ENCODE measurements at regions not wholly inside any gene's neighbourhood (a gene's known extent, or its start where the extent isn't known, plus 50 kb on each side); places are given as distances from the start of the nearest gene placed in this dataset.

- H3K36me3 ChIP-seq: no peaks in the 10 kb centered on the region
- no peak for TF ChIP-seq POLR2A (IDR thresholded peaks at IDR 0.05)
- whole genome bisulfite sequencing: 77% methylated on average over 3 of the region's 3 CpGs
- no peak overlapping the region for H3K27ac ChIP-seq
- no peak overlapping the region for H3K4me3 ChIP-seq
- H3K4me1 ChIP-seq (replicated peaks): no peaks in the 10 kb centered on the region
- H3K9me3 ChIP-seq: no peaks in the 10 kb centered on the region
- no peak for DNase-seq (ENCODE audit: low spot score)
- intact Hi-C loops (cut with DNase I): no loop called here
- H3K27me3 ChIP-seq (replicated peaks; ENCODE audit: insufficient read depth): no peaks in the 10 kb centered on the region
These were observed 178.5 kb upstream of the EGFLAM start for GRCh38 chr5:38079620-38080402.

GRCh38 chr5:38078161-38078560 lies 180.2 kb upstream of the EGFLAM start:
- 63% methylated on average over 3 of the region's 3 CpGs for WGBS
- H3K4me3 ChIP-seq: no peak overlapping the region
- H3K27me3 ChIP-seq (replicated peaks; ENCODE audit: insufficient read depth): no peaks in the 10 kb centered on the region
- H3K4me1 ChIP-seq (replicated peaks): no peaks in the 10 kb centered on the region
- DNase-seq (ENCODE audit: low spot score): no peak
- intact Hi-C loops (cut with DNase I): no loop called here
- TF ChIP-seq POLR2AphosphoS5 (IDR thresholded peaks at IDR 0.05) (no peak), POLR2A (IDR thresholded peaks at IDR 0.05) (no peak), CTCF (IDR thresholded peaks at IDR 0.05) (no peak)
- H3K36me3 ChIP-seq: no peaks in the 10 kb centered on the region
- H3K27ac ChIP-seq: no peak overlapping the region
- no peaks in the 10 kb centered on the region for H3K9me3 ChIP-seq

GRCh38 chr5:38077652-38078051 lies 180.7 kb upstream of the EGFLAM start:
- H3K27ac ChIP-seq: no peak overlapping the region
- H3K4me1 ChIP-seq (replicated peaks): no peaks in the 10 kb centered on the region
- 88% methylated on average over 1 of the region's 1 CpG for WGBS
- H3K9me3 ChIP-seq: no peaks in the 10 kb centered on the region
- intact Hi-C loops (cut with DNase I): no loop called here
- TF ChIP-seq POLR2AphosphoS5 (IDR thresholded peaks at IDR 0.05): no peak
- no peak for TF ChIP-seq POLR2A (IDR thresholded peaks at IDR 0.05)
- TF ChIP-seq CTCF (IDR thresholded peaks at IDR 0.05): no peak
- DNase-seq (ENCODE audit: low spot score): no peak
- H3K36me3 ChIP-seq: no peaks in the 10 kb centered on the region
- no peak overlapping the region for H3K4me3 ChIP-seq
- no peaks in the 10 kb centered on the region for H3K27me3 ChIP-seq (replicated peaks; ENCODE audit: insufficient read depth)

- Histone ChIP-seq H3K27me3 (replicated peaks; ENCODE audit: insufficient read depth) (no peaks in the 10 kb centered on the region), H3K27ac (no peak overlapping the region), H3K4me1 (replicated peaks) (no peaks in the 10 kb centered on the region), H3K9me3 (no peaks in the 10 kb centered on the region), H3K4me3 (no peak overlapping the region), H3K36me3 (no peaks in the 10 kb centered on the region)
- TF ChIP-seq POLR2A (IDR thresholded peaks at IDR 0.05): no peak
- TF ChIP-seq POLR2AphosphoS5 (IDR thresholded peaks at IDR 0.05): no peak
- TF ChIP-seq CTCF (IDR thresholded peaks at IDR 0.05): no peak
- WGBS: 88% methylated on average over 9 of the region's 9 CpGs
- intact Hi-C loops (cut with DNase I): no loop called here
- DNase-seq (ENCODE audit: low spot score): no peak
These were observed 186.3 kb upstream of the EGFLAM start for GRCh38 chr5:38071831-38072694.

- TF ChIP-seq POLR2AphosphoS5 (IDR thresholded peaks at IDR 0.05) (no peak), POLR2A (IDR thresholded peaks at IDR 0.05) (no peak), CTCF (IDR thresholded peaks at IDR 0.05) (no peak)
- H3K36me3 ChIP-seq: no peaks in the 10 kb centered on the region
- WGBS: 92% methylated on average over 6 of the region's 6 CpGs
- no peak overlapping the region for H3K27ac ChIP-seq
- H3K4me1 ChIP-seq (replicated peaks): no peaks in the 10 kb centered on the region
- intact Hi-C loops (cut with DNase I): no loop called here
- H3K9me3 ChIP-seq: no peaks in the 10 kb centered on the region
- H3K27me3 ChIP-seq (replicated peaks; ENCODE audit: insufficient read depth): no peaks in the 10 kb centered on the region
- no peak overlapping the region for H3K4me3 ChIP-seq
- no peak for DNase-seq (ENCODE audit: low spot score)
These were observed 187.9 kb upstream of the EGFLAM start for GRCh38 chr5:38070304-38070950.
